Uterus (tissue), 2 donors: ENCODE measurements at regions not wholly inside any gene's neighbourhood (a gene's known extent, or its start where the extent isn't known, plus 50 kb on each side); places are given as distances from the start of the nearest gene placed in this dataset.

Source experiments
- POLR2A ChIP-seq, 2 donors: fragments of 450-650 bp; IDR thresholded peaks; one replicate each; pipeline ENCODE4 v1.6.1; 2016; ENCODE audit warnings: antibody characterized with exemption in 2 of 2, mild to moderate bottlenecking in 1 of 2, moderate library complexity in 1 of 2
- TF ChIP-seq, protein P1 (sequence below), 4 experiments: fragments of 200-600 bp in 2 of 4; fragments of 450-650 bp in 2 of 4; sonication (generic) in 2 of 4; IDR thresholded peaks; one replicate each; pipeline ENCODE4 v1.5.1; 2016 to 2019; ENCODE audit warnings: antibody characterized with exemption in 4 of 4, mild to moderate bottlenecking in 2 of 4, moderate library complexity in 1 of 4

DNA sequence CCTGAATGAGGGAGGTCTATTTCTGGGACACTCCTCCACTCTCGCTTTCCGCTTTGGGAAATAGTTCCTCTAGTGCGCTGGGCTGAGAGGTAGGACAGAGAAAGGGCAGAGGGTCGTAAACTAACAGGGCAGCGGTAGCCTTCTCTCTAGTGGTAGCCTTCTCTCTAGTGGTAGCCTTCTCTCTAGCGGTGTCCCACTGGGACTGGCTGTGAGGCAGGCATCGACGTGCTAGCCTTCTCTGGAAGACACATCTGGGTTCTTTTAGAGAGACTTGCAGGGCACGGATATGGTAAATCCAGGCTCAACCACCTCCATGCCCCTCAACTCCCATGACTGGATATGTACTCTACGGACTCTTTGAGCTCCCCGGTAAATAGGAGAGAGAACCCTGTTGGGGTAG, 74.7 kb upstream of the SLC22A16 start:
- TF ChIP-seq, protein P1, sequence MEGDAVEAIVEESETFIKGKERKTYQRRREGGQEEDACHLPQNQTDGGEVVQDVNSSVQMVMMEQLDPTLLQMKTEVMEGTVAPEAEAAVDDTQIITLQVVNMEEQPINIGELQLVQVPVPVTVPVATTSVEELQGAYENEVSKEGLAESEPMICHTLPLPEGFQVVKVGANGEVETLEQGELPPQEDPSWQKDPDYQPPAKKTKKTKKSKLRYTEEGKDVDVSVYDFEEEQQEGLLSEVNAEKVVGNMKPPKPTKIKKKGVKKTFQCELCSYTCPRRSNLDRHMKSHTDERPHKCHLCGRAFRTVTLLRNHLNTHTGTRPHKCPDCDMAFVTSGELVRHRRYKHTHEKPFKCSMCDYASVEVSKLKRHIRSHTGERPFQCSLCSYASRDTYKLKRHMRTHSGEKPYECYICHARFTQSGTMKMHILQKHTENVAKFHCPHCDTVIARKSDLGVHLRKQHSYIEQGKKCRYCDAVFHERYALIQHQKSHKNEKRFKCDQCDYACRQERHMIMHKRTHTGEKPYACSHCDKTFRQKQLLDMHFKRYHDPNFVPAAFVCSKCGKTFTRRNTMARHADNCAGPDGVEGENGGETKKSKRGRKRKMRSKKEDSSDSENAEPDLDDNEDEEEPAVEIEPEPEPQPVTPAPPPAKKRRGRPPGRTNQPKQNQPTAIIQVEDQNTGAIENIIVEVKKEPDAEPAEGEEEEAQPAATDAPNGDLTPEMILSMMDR (IDR thresholded peaks at IDR 0.05): no peak
- TF ChIP-seq POLR2A (IDR thresholded peaks at IDR 0.05): no peak
